Tibial nerve (tissue), 4 donors: ENCODE measurements at regions not wholly inside any gene's neighbourhood (a gene's known extent, or its start where the extent isn't known, plus 50 kb on each side); places are given as distances from the start of the nearest gene placed in this dataset.

Experiments
- DNase-seq, 2 donors: peaks; one replicate each; pipeline ENCODE4 v3.0.0-alpha.2; 2019; ENCODE audit warnings: low spot score in 2 of 2
- H3K27ac ChIP-seq, 4 donors: fragments of 200-600 bp; sonication (generic) in 3 of 4; one replicate each; pipeline ENCODE4 v1.5.1; 2017 to 2019; ENCODE audit warnings: mild to moderate bottlenecking in 1 of 4
- H3K27me3 ChIP-seq, 2 donors: fragments of 200-600 bp; sonication (generic) in 1 of 2; one replicate each; pipeline versions ENCODE4 v1.5.1 to v1.6.0; 2017 to 2019
- H3K36me3 ChIP-seq, 3 donors: fragments of 200-600 bp; sonication (generic); one replicate each; pipeline ENCODE4 v1.5.1; 2018 to 2019
- H3K4me1 ChIP-seq, 4 donors: fragments of 200-600 bp; sonication (generic) in 3 of 4; one replicate each; pipeline ENCODE4 v1.5.1; 2017 to 2019
- H3K4me3 ChIP-seq, 4 donors: fragments of 200-600 bp; sonication (generic) in 3 of 4; one replicate each; pipeline ENCODE4 v1.5.1; 2017 to 2019; ENCODE audit warnings: mild to moderate bottlenecking in 1 of 4, moderate library complexity in 1 of 4
- H3K9me3 ChIP-seq, 4 donors: fragments of 200-600 bp; sonication (generic) in 3 of 4; one replicate each; pipeline ENCODE4 v1.5.1; 2017 to 2019
- EP300 ChIP-seq, 2 donors: sonication (generic); formaldehyde crosslinking; IDR thresholded peaks; one replicate each; pipeline ENCODE4 v1.6.1; 2017; ENCODE audit warnings: antibody characterized with exemption in 2 of 2, mild to moderate bottlenecking in 1 of 2
- POLR2A ChIP-seq, 2 donors: fragments of 450-650 bp; IDR thresholded peaks; one replicate each; pipeline ENCODE4 v1.6.1; 2017; ENCODE audit warnings: antibody characterized with exemption in 2 of 2, mild to moderate bottlenecking in 2 of 2, moderate library complexity in 2 of 2
- WGBS, 2 donors: methylation state at CpG; one replicate each; pipeline ENCODE4 v1.1.5; 2018; 5-methylcytosine and 5-hydroxymethylcytosine counted together
- TF ChIP-seq, protein P1 (sequence below), 5 experiments: fragments of 200-600 bp in 3 of 5; fragments of 450-650 bp in 2 of 5; sonication (generic) in 3 of 5; IDR thresholded peaks; one replicate each; pipeline ENCODE4 v1.5.1; 2016 to 2019; ENCODE audit warnings: antibody characterized with exemption in 5 of 5, mild to moderate bottlenecking in 3 of 5, moderate library complexity in 2 of 5

GRCh38 chr6:65997539-65997938, 290.5 kb upstream of the EYS start:
- TF ChIP-seq, protein P1, sequence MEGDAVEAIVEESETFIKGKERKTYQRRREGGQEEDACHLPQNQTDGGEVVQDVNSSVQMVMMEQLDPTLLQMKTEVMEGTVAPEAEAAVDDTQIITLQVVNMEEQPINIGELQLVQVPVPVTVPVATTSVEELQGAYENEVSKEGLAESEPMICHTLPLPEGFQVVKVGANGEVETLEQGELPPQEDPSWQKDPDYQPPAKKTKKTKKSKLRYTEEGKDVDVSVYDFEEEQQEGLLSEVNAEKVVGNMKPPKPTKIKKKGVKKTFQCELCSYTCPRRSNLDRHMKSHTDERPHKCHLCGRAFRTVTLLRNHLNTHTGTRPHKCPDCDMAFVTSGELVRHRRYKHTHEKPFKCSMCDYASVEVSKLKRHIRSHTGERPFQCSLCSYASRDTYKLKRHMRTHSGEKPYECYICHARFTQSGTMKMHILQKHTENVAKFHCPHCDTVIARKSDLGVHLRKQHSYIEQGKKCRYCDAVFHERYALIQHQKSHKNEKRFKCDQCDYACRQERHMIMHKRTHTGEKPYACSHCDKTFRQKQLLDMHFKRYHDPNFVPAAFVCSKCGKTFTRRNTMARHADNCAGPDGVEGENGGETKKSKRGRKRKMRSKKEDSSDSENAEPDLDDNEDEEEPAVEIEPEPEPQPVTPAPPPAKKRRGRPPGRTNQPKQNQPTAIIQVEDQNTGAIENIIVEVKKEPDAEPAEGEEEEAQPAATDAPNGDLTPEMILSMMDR (IDR thresholded peaks at IDR 0.05) = no peak
- TF ChIP-seq POLR2A (IDR thresholded peaks at IDR 0.05) = no peak
- TF ChIP-seq EP300 (IDR thresholded peaks at IDR 0.05) = no peak
- DNase-seq = no peak
- H3K4me1 ChIP-seq = no peaks in the 10 kb centered on the region
- WGBS, 2 donors = 85 to 92% methylated on average over 1 of the region's 1 CpG
- peaks cover 0 to 6% (median 0%) of the 10 kb centered on the region in 4 donors for H3K9me3 ChIP-seq
- no peaks in the 10 kb centered on the region for H3K36me3 ChIP-seq
- H3K27me3 ChIP-seq = no peaks in the 10 kb centered on the region
- H3K27ac ChIP-seq = no peak overlapping the region
- H3K4me3 ChIP-seq = no peak overlapping the region

DNA sequence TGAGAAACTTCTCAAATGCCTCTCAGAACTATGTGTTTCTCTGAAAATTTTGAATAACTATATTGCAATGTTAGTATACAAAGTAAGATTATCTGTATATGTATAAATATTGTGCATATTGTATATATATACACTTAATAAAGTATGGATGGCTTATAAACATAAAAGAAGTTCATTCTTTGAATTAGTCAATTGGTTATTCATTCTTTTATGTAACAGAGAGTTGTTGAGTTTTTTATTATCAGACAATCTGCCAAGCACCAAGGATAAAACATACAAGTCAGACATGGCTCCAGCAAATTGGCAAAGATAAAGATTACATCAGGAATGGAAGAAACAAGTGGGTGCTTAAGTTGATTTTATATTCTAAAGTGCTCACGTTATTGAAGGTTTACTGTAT, 289.1 kb upstream of the EYS start:
- TF ChIP-seq POLR2A (IDR thresholded peaks at IDR 0.05) (no peak), EP300 (IDR thresholded peaks at IDR 0.05) (no peak)
- TF ChIP-seq, protein P1 (IDR thresholded peaks at IDR 0.05) = no peak
- Histone ChIP-seq H3K27ac (no peak overlapping the region), H3K4me3 (no peak overlapping the region), H3K27me3 (no peaks in the 10 kb centered on the region), H3K36me3 (no peaks in the 10 kb centered on the region), H3K4me1 (no peaks in the 10 kb centered on the region), H3K9me3 (peaks cover 0 to 6% (median 0%) of the 10 kb centered on the region in 4 donors)
- WGBS, 2 donors = 66 to 76% methylated on average over 1 of the region's 1 CpG
- no peak for DNase-seq

DNA sequence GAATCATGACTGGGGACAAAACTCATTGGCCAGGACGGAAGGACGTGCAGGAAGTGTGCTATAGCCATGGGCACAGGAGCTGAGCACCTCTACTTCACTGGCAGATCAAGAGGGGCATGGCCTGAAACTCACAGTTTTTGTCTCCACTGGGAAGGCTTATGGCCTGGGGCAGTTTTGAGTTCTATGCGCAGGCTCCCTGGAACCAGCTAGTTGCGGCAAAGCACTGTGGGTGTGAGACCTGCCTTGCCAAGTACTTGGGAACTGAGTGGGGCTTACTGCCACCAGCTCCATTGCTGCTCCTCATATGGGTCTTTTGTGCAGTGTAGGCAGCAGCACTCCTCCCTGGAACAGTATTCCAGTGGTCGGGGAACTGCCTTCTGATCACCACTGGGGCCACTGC, 282.6 kb upstream of the EYS start:
- Histone ChIP-seq H3K9me3 (no peaks in the 10 kb centered on the region), H3K36me3 (no peaks in the 10 kb centered on the region), H3K4me3 (no peak overlapping the region), H3K27ac (no peak overlapping the region), H3K27me3 (no peaks in the 10 kb centered on the region), H3K4me1 (no peaks in the 10 kb centered on the region)
- TF ChIP-seq POLR2A (IDR thresholded peaks at IDR 0.05) (no peak), EP300 (IDR thresholded peaks at IDR 0.05) (no peak)
- TF ChIP-seq, protein P1 (IDR thresholded peaks at IDR 0.05) = no peak
- no peak for DNase-seq
- WGBS, 2 donors = 89 to 96% methylated on average over 4 to 5 of the region's 5 CpGs

DNA sequence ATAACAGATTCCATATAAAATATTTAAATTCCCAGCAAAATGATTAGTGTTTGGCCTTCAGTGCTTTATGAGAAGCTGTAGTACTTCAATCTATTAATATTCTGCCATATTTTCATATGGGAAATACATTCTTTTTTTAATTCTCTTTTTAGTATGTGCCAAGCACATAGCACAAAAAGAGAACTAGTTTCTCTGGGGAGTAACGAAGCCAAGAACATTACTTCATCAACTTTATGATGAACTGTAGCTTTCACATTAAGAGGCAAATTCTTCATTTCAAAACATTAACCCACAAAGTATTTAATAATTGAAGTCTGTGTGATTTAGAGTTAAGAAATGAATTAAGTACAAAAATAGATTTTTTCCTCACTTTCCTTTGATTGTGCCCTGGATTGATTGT, 281.0 kb upstream of the EYS start:
- Histone ChIP-seq H3K9me3 (no peaks in the 10 kb centered on the region), H3K27me3 (no peaks in the 10 kb centered on the region), H3K27ac (no peak overlapping the region), H3K36me3 (no peaks in the 10 kb centered on the region), H3K4me1 (no peaks in the 10 kb centered on the region), H3K4me3 (no peak overlapping the region)
- WGBS, 2 donors = 8 to 13% methylated on average over 1 of the region's 1 CpG
- TF ChIP-seq, protein P1 (IDR thresholded peaks at IDR 0.05) = no peak
- no peak for TF ChIP-seq EP300 (IDR thresholded peaks at IDR 0.05)
- no peak for TF ChIP-seq POLR2A (IDR thresholded peaks at IDR 0.05)
- no peak for DNase-seq

- no peak for DNase-seq
- Histone ChIP-seq H3K36me3 (no peaks in the 10 kb centered on the region), H3K9me3 (no peaks in the 10 kb centered on the region), H3K4me1 (no peaks in the 10 kb centered on the region), H3K27me3 (no peaks in the 10 kb centered on the region), H3K4me3 (no peak overlapping the region), H3K27ac (no peak overlapping the region)
- TF ChIP-seq POLR2A (IDR thresholded peaks at IDR 0.05) (no peak), EP300 (IDR thresholded peaks at IDR 0.05) (no peak)
- TF ChIP-seq, protein P1 (IDR thresholded peaks at IDR 0.05) = no peak
- 91% methylated on average over 2 of the region's 2 CpGs for WGBS, 2 donors
Measured at GRCh38 chr6:65984089-65984488, 277.1 kb upstream of the EYS start.
